ENCODE measurements at regions not wholly inside any gene's neighbourhood (a gene's known extent, or its start where the extent isn't known, plus 50 kb on each side); places are given as distances from the start of the nearest gene placed in this dataset.
A peak's percentile ranks its signal among the peaks of the same experiment; 100 is the strongest.
"Not testable (repeated sequence)": the region's sequence is repeated elsewhere in the genome, so short reads cannot be mapped to it uniquely, and the experiment has no call there.

DNA sequence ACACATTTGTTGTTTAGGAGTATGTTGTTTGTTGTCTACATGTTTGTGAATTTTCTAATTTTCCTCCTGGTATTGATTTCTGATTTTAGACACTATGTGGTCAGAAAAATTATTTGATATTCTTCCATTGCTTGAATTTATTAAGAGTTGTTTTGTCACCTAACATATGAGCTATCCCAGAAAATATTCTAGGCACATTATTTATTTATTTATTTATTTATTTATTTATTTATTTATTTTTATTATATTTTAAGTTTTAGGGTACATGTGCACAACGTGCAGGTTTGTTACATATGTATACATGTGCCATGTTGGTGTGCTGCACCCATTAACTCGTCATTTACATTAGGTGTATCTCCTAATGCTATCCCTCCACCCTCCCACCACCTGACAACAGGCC, 320.8 kb upstream of the CCNG1 start:
- not testable (repeated sequence) for H3K4me1 ChIP-seq (ENCODE audit: insufficient read depth, low read length); H3K4me3 ChIP-seq (ENCODE audit: low read length); H3K27me3 ChIP-seq (ENCODE audit: insufficient read depth, low read length); H2AFZ ChIP-seq (ENCODE audit: low read depth, low read length); H3K9me3 ChIP-seq (ENCODE audit: low read length); H3K36me3 ChIP-seq (ENCODE audit: insufficient read depth, low read length)

GRCh38 chr5:163134061-163134460, 303.3 kb upstream of the CCNG1 start:
- no peaks in the 10 kb centered on the region for H3K36me3 ChIP-seq (ENCODE audit: insufficient read depth, low read length)
- no peak overlapping the region for H3K4me3 ChIP-seq (ENCODE audit: low read length)
- no peaks in the 10 kb centered on the region for H3K4me1 ChIP-seq (ENCODE audit: insufficient read depth, low read length)
- H3K27me3 ChIP-seq (ENCODE audit: insufficient read depth, low read length), result no peaks in the 10 kb centered on the region
- H3K9me3 ChIP-seq (ENCODE audit: low read length), result no peaks in the 10 kb centered on the region
- H2AFZ ChIP-seq (ENCODE audit: low read depth, low read length), result no peak overlapping the region

- Histone ChIP-seq H3K9me3 (ENCODE audit: low read length) (no peaks in the 10 kb centered on the region), H2AFZ (ENCODE audit: low read depth, low read length) (no peak overlapping the region), H3K4me1 (ENCODE audit: insufficient read depth, low read length) (no peaks in the 10 kb centered on the region)
These were observed 301.5 kb upstream of the CCNG1 start for GRCh38 chr5:163135849-163136248.

DNA sequence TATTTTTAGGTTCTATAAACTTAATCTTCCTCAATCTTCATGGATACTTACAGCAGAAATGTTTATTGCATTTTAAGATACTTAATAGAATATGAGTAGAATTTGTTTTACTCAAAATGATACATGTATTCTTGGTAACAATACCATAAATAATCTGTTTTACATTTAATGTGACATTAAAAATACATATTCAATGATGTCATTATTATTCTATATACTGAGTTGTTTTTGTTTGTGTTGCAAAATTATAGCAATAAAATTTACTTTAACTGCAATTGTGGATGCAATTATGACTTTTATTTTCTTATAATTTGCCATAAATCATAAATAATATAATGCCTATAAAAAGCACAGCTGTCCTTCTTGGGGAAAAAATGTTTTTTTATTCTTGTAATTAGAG, 275.9 kb upstream of the CCNG1 start:
- H3K4me3 ChIP-seq (ENCODE audit: low read length), result no peak overlapping the region
- no peaks in the 10 kb centered on the region for H3K27me3 ChIP-seq (ENCODE audit: insufficient read depth, low read length)
- H3K36me3 ChIP-seq (ENCODE audit: insufficient read depth, low read length), result no peaks in the 10 kb centered on the region
- no peaks in the 10 kb centered on the region for H3K9me3 ChIP-seq (ENCODE audit: low read length)
- no peak overlapping the region for H2AFZ ChIP-seq (ENCODE audit: low read depth, low read length)
- H3K4me1 ChIP-seq (ENCODE audit: insufficient read depth, low read length), result no peaks in the 10 kb centered on the region

More at GRCh38 chr5:163135849-163136248, 301.5 kb upstream of the CCNG1 start:
- Histone ChIP-seq H3K4me3 (ENCODE audit: low read length) (no peak overlapping the region), H3K36me3 (ENCODE audit: insufficient read depth, low read length) (no peaks in the 10 kb centered on the region), H3K27me3 (ENCODE audit: insufficient read depth, low read length) (no peaks in the 10 kb centered on the region)

DNA sequence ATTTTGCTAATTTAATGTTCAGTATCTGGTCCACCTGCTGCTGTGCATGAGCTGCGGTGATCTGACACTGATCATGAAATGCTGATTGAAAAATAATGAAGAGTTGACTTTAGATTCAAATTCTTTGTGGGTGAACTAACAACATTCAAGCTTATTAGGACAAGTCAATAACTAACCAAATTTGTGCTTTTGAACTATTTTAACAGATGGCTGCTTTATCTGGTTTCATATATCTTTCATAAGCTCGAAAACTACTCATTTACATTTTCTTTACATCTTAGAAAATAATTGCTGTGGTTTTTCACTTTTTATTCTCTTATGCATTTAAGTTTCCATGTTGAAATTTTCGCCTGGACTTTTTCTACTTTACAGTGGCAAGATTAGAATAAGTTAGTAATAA, 274.8 kb upstream of the CCNG1 start:
- no peaks in the 10 kb centered on the region for H3K27me3 ChIP-seq (ENCODE audit: insufficient read depth, low read length)
- peak overlapping the region; percentile 11 for H2AFZ ChIP-seq (ENCODE audit: low read depth, low read length)
- H3K9me3 ChIP-seq (ENCODE audit: low read length), result no peaks in the 10 kb centered on the region
- no peaks in the 10 kb centered on the region for H3K4me1 ChIP-seq (ENCODE audit: insufficient read depth, low read length)
- no peaks in the 10 kb centered on the region for H3K36me3 ChIP-seq (ENCODE audit: insufficient read depth, low read length)
- no peak overlapping the region for H3K4me3 ChIP-seq (ENCODE audit: low read length)

DNA sequence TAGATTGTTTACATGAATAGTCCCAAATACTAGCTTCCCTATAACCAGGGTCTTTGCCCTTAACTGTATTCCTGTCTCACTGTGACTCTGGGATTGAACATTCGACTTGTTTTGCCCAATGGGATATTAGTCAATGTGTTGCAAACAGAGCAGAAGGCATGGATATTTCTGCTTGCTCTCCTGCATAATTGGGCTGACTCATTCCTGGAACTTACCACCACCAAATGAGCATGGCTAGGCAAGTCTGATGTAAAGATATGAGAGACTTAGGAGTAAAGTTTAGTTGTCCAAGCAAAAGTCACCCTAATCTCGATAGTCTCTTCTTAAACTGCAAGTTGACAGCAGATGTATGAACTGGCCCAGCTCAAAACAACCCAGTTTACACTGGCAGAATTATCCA, 273.5 kb upstream of the CCNG1 start:
- H3K27me3 ChIP-seq (ENCODE audit: insufficient read depth, low read length), result no peaks in the 10 kb centered on the region
- no peaks in the 10 kb centered on the region for H3K9me3 ChIP-seq (ENCODE audit: low read length)
- H3K4me3 ChIP-seq (ENCODE audit: low read length), result no peak overlapping the region
- H3K36me3 ChIP-seq (ENCODE audit: insufficient read depth, low read length), result no peaks in the 10 kb centered on the region
- no peaks in the 10 kb centered on the region for H3K4me1 ChIP-seq (ENCODE audit: insufficient read depth, low read length)
- no peak overlapping the region for H2AFZ ChIP-seq (ENCODE audit: low read depth, low read length)

GRCh38 chr5:163165277-163165676, 272.1 kb upstream of the CCNG1 start:
- Histone ChIP-seq H3K36me3 (ENCODE audit: insufficient read depth, low read length) (no peaks in the 10 kb centered on the region), H2AFZ (ENCODE audit: low read depth, low read length) (no peak overlapping the region), H3K4me3 (ENCODE audit: low read length) (no peak overlapping the region), H3K27me3 (ENCODE audit: insufficient read depth, low read length) (no peaks in the 10 kb centered on the region), H3K9me3 (ENCODE audit: low read length) (no peaks in the 10 kb centered on the region), H3K4me1 (ENCODE audit: insufficient read depth, low read length) (no peaks in the 10 kb centered on the region)

DNA sequence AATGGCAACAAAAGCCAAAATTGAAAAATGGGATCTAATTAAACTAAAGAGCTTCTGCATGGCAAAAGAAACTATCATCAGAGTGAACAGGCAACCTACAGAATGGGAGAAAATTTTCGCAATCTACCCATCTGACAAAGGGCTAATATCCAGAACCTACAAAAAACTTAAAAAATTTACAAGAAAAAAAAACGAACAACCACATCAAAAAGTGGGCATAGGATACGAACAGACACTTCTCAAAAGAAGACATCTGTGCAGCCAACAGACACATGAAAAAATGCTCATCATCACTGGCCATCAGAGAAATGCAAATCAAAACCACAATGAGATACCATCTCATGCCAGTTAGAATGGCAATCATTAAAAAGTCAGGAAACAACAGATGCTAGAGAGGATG, 267.2 kb upstream of the CCNG1 start:
- H3K36me3 ChIP-seq (ENCODE audit: insufficient read depth, low read length); H2AFZ ChIP-seq (ENCODE audit: low read depth, low read length); H3K4me1 ChIP-seq (ENCODE audit: insufficient read depth, low read length); H3K4me3 ChIP-seq (ENCODE audit: low read length); H3K27me3 ChIP-seq (ENCODE audit: insufficient read depth, low read length); H3K9me3 ChIP-seq (ENCODE audit: low read length): not testable (repeated sequence)

- Histone ChIP-seq H3K4me3 (ENCODE audit: low read length) (no peak overlapping the region), H2AFZ (ENCODE audit: low read depth, low read length) (no peak overlapping the region), H3K27me3 (ENCODE audit: insufficient read depth, low read length) (no peaks in the 10 kb centered on the region), H3K4me1 (ENCODE audit: insufficient read depth, low read length) (no peaks in the 10 kb centered on the region), H3K9me3 (ENCODE audit: low read length) (no peaks in the 10 kb centered on the region), H3K36me3 (ENCODE audit: insufficient read depth, low read length) (no peaks in the 10 kb centered on the region)
These were observed 264.7 kb upstream of the CCNG1 start for GRCh38 chr5:163172540-163173338.

DNA sequence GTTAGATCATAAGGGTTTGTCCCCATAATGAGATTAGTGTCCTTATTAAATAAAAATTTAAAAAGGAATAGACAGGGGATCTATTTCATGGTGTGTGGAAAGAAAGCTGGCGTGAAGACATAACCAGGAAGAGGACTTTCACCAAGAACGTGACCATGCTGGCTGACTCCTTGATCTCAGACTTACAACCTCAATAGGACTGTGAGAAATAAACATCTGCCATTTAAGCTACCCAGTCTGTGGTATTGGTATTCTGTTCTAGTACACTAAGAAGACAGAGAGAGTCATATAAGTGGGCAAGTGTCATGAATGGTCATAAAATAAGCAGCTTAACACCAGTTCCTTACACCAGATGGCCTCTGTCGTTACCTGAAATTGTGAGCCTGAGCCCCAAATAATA, 259.4 kb upstream of the CCNG1 start:
- no peaks in the 10 kb centered on the region for H3K36me3 ChIP-seq (ENCODE audit: insufficient read depth, low read length)
- no peaks in the 10 kb centered on the region for H3K4me1 ChIP-seq (ENCODE audit: insufficient read depth, low read length)
- no peaks in the 10 kb centered on the region for H3K27me3 ChIP-seq (ENCODE audit: insufficient read depth, low read length)
- no peaks in the 10 kb centered on the region for H3K9me3 ChIP-seq (ENCODE audit: low read length)
- no peak overlapping the region for H2AFZ ChIP-seq (ENCODE audit: low read depth, low read length)
- no peak overlapping the region for H3K4me3 ChIP-seq (ENCODE audit: low read length)

- H3K36me3 ChIP-seq (ENCODE audit: insufficient read depth, low read length), result no peaks in the 10 kb centered on the region
- no peak overlapping the region for H3K4me3 ChIP-seq (ENCODE audit: low read length)
- no peaks in the 10 kb centered on the region for H3K4me1 ChIP-seq (ENCODE audit: insufficient read depth, low read length)
These were observed 252.1 kb upstream of the CCNG1 start for GRCh38 chr5:163185315-163185714.

DNA sequence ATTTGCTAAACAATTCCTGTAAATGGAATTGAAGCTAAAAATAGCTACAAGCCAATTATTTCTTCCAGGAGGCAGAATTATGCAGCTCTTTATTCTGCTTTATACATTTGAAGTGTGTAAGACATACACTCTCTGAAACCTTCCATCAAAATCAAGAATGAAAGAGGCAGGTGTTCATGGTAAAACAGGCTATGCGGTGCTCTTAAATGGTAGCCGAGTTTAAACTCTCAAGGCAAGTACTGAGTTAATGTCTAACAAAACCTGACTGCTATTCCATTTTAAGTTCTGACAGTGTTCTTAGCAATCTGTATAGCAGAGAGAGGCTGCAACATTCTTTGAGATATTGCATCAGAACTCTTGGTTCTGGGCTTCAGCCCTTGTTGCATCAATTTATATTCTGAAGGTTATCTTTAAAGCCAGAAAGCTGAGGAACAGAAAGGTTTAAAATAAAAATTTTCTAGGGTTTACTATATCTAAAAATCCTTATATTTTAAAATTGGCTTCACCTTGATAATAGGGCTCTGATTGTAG, 248.3 kb upstream of the CCNG1 start:
- H3K27me3 ChIP-seq (ENCODE audit: insufficient read depth, low read length), result no peaks in the 10 kb centered on the region
- H2AFZ ChIP-seq (ENCODE audit: low read depth, low read length), result no peak overlapping the region

More at GRCh38 chr5:163185315-163185714, 252.1 kb upstream of the CCNG1 start:
- Histone ChIP-seq H3K9me3 (ENCODE audit: low read length) (no peaks in the 10 kb centered on the region), H2AFZ (ENCODE audit: low read depth, low read length) (no peak overlapping the region), H3K27me3 (ENCODE audit: insufficient read depth, low read length) (no peaks in the 10 kb centered on the region)

GRCh38 chr5:163190283-163190682, 247.1 kb upstream of the CCNG1 start:
- H3K4me1 ChIP-seq (ENCODE audit: insufficient read depth, low read length), result no peaks in the 10 kb centered on the region
- no peaks in the 10 kb centered on the region for H3K9me3 ChIP-seq (ENCODE audit: low read length)
- H3K27me3 ChIP-seq (ENCODE audit: insufficient read depth, low read length), result no peaks in the 10 kb centered on the region
- H3K36me3 ChIP-seq (ENCODE audit: insufficient read depth, low read length), result no peaks in the 10 kb centered on the region
- no peak overlapping the region for H3K4me3 ChIP-seq (ENCODE audit: low read length)
- no peak overlapping the region for H2AFZ ChIP-seq (ENCODE audit: low read depth, low read length)

More for the DNA sequence above, 248.3 kb upstream of the CCNG1 start:
- no peaks in the 10 kb centered on the region for H3K4me1 ChIP-seq (ENCODE audit: insufficient read depth, low read length)
- no peaks in the 10 kb centered on the region for H3K9me3 ChIP-seq (ENCODE audit: low read length)
- H3K4me3 ChIP-seq (ENCODE audit: low read length), result no peak overlapping the region
- no peaks in the 10 kb centered on the region for H3K36me3 ChIP-seq (ENCODE audit: insufficient read depth, low read length)

GRCh38 chr5:163190784-163191183, 246.6 kb upstream of the CCNG1 start:
- Histone ChIP-seq H3K9me3 (ENCODE audit: low read length) (no peaks in the 10 kb centered on the region), H3K4me3 (ENCODE audit: low read length) (no peak overlapping the region), H2AFZ (ENCODE audit: low read depth, low read length) (no peak overlapping the region), H3K4me1 (ENCODE audit: insufficient read depth, low read length) (no peaks in the 10 kb centered on the region), H3K27me3 (ENCODE audit: insufficient read depth, low read length) (no peaks in the 10 kb centered on the region), H3K36me3 (ENCODE audit: insufficient read depth, low read length) (no peaks in the 10 kb centered on the region)

All from neuron (in vitro differentiated cells).